Cardiac muscle cell (in vitro differentiated cells and primary cell): ENCODE measurements at regions not wholly inside any gene's neighbourhood (a gene's known extent, or its start where the extent isn't known, plus 50 kb on each side); places are given as distances from the start of the nearest gene placed in this dataset.
A peak's percentile ranks its signal among the peaks of the same experiment; 100 is the strongest.

Source experiments
- DNase-seq, 2 donors: peaks; one replicate each; pipeline versions ENCODE4 v3.0.0 to v3.0.0-alpha.2; 2010 to 2017; ENCODE audit warnings: low read depth in 1 of 2, low spot score in 1 of 2
- H3K27ac ChIP-seq: fragments of 200-600 bp; sonication (generic); 2 replicates; pipeline ENCODE4 v1.5.1; 2016
- H3K27me3 ChIP-seq: fragments of 200-600 bp; sonication (generic); 2 replicates; pipeline ENCODE4 v1.6.0; 2016; ENCODE audit warnings: control low read depth
- H3K36me3 ChIP-seq: fragments of 200-600 bp; sonication (generic); 2 replicates; pipeline ENCODE4 v1.5.1; 2016; ENCODE audit warnings: control low read depth
- H3K4me1 ChIP-seq: fragments of 200-600 bp; sonication (generic); 2 replicates; pipeline ENCODE4 v1.8.1; 2017; ENCODE audit warnings: low read depth, mild to moderate bottlenecking, mixed run types
- H3K4me3 ChIP-seq: fragments of 200-600 bp; sonication (generic); 2 replicates; pipeline ENCODE4 v1.5.1; 2016; ENCODE audit warnings: mild to moderate bottlenecking
- H3K9me3 ChIP-seq: fragments of 200-600 bp; sonication (generic); 2 replicates; pipeline ENCODE4 v1.5.1; 2017; ENCODE audit warnings: low read depth, mild to moderate bottlenecking, control low read depth
- CTCF ChIP-seq: IDR thresholded peaks from 2 replicates; pipeline ENCODE4 v1.5.1; 2012; ENCODE audit warnings: low read depth, mild to moderate bottlenecking, low read length

- Histone ChIP-seq H3K27ac (no peak overlapping the region), H3K27me3 (no peaks in the 10 kb centered on the region), H3K36me3 (no peaks in the 10 kb centered on the region), H3K4me3 (no peak overlapping the region), H3K4me1 (no peaks in the 10 kb centered on the region), H3K9me3 (no peaks in the 10 kb centered on the region)
- no peak for DNase-seq
- no peak for TF ChIP-seq CTCF
Measured at GRCh38 chr14:41418851-41419250, 187.8 kb upstream of the LRFN5 start.

- no peaks in the 10 kb centered on the region for H3K9me3 ChIP-seq
Measured at GRCh38 chr14:41409806-41410205, 196.9 kb upstream of the LRFN5 start.

GRCh38 chr14:41404126-41404525 is 202.6 kb upstream of the LRFN5 start:
- no peaks in the 10 kb centered on the region for H3K9me3 ChIP-seq
- H3K27me3 ChIP-seq, result no peaks in the 10 kb centered on the region
- H3K4me1 ChIP-seq, result no peaks in the 10 kb centered on the region
- H3K27ac ChIP-seq, result no peak overlapping the region
- peak in 1 of 2 donors; percentile 72 for DNase-seq
- no peak for TF ChIP-seq CTCF
- H3K36me3 ChIP-seq, result no peaks in the 10 kb centered on the region
- no peak overlapping the region for H3K4me3 ChIP-seq

More at GRCh38 chr14:41409806-41410205, 196.9 kb upstream of the LRFN5 start:
- H3K4me3 ChIP-seq, result no peak overlapping the region
- H3K4me1 ChIP-seq, result no peaks in the 10 kb centered on the region
- TF ChIP-seq CTCF, result no peak
- no peaks in the 10 kb centered on the region for H3K36me3 ChIP-seq
- H3K27me3 ChIP-seq, result no peaks in the 10 kb centered on the region
- H3K27ac ChIP-seq, result no peak overlapping the region
- no peak for DNase-seq

GRCh38 chr14:41403360-41403759 is 203.3 kb upstream of the LRFN5 start:
- Histone ChIP-seq H3K27ac (no peak overlapping the region), H3K27me3 (no peaks in the 10 kb centered on the region), H3K4me1 (no peaks in the 10 kb centered on the region), H3K9me3 (no peaks in the 10 kb centered on the region), H3K36me3 (no peaks in the 10 kb centered on the region), H3K4me3 (no peak overlapping the region)
- DNase-seq, result no peak
- TF ChIP-seq CTCF, result no peak

GRCh38 chr14:41397926-41398325 is 208.8 kb upstream of the LRFN5 start:
- Histone ChIP-seq H3K27ac (no peak overlapping the region), H3K36me3 (no peaks in the 10 kb centered on the region), H3K4me3 (no peak overlapping the region), H3K9me3 (no peaks in the 10 kb centered on the region), H3K27me3 (no peaks in the 10 kb centered on the region), H3K4me1 (no peaks in the 10 kb centered on the region)
- TF ChIP-seq CTCF, result no peak
- no peak for DNase-seq

GRCh38 chr14:41393512-41393911 is 213.2 kb upstream of the LRFN5 start:
- Histone ChIP-seq H3K27me3 (no peaks in the 10 kb centered on the region), H3K27ac (no peak overlapping the region), H3K4me3 (no peak overlapping the region), H3K9me3 (no peaks in the 10 kb centered on the region), H3K4me1 (no peaks in the 10 kb centered on the region), H3K36me3 (no peaks in the 10 kb centered on the region)
- TF ChIP-seq CTCF, result no peak
- DNase-seq, result no peak
